Spleen (tissue), 11 donors: ENCODE measurements at regions not wholly inside any gene's neighbourhood (a gene's known extent, or its start where the extent isn't known, plus 50 kb on each side); places are given as distances from the start of the nearest gene placed in this dataset.

Experiments
- DNase-seq: peaks from one replicate; pipeline ENCODE4 v3.0.0-alpha.2; 2020
- H3K27ac ChIP-seq, 8 donors: fragments of 200-600 bp; sonication (generic) in 7 of 8; 1 replicate in 4 of 8; 2 replicates in 4 of 8; pipeline versions ENCODE4 v1.5.0 to v1.8.0; 2016 to 2021; ENCODE audit warnings: inconsistent platforms in 4 of 8, mild to moderate bottlenecking in 4 of 8, moderate library complexity in 1 of 8
- H3K27me3 ChIP-seq, 7 donors: fragments of 200-600 bp; sonication (generic) in 6 of 7; replicated peaks in 1 of 7; 1 replicate in 4 of 7; 2 replicates in 3 of 7; pipeline versions ENCODE4 v1.5.0 to v1.8.0; 2016 to 2021; ENCODE audit warnings: inconsistent platforms in 3 of 7, mild to moderate bottlenecking in 1 of 7
- H3K36me3 ChIP-seq, 6 donors: fragments of 200-600 bp; sonication (generic) in 5 of 6; 1 replicate in 4 of 6; 2 replicates in 2 of 6; pipeline versions ENCODE4 v1.5.0 to v1.8.0; 2016 to 2021; ENCODE audit warnings: inconsistent platforms in 2 of 6
- H3K4me1 ChIP-seq, 6 donors: fragments of 200-600 bp; sonication (generic) in 5 of 6; 1 replicate in 3 of 6; 2 replicates in 3 of 6; pipeline versions ENCODE4 v1.5.0 to v1.8.0; 2016 to 2021; ENCODE audit warnings: inconsistent platforms in 3 of 6
- H3K4me3 ChIP-seq, 8 donors: fragments of 200-600 bp; sonication (generic) in 7 of 8; 1 replicate in 4 of 8; 2 replicates in 4 of 8; pipeline versions ENCODE4 v1.5.0 to v1.8.0; 2016 to 2021; ENCODE audit warnings: inconsistent platforms in 4 of 8, mild to moderate bottlenecking in 4 of 8, moderate library complexity in 2 of 8
- H3K9me3 ChIP-seq, 8 donors: fragments of 200-600 bp; sonication (generic) in 7 of 8; 1 replicate in 4 of 8; 2 replicates in 4 of 8; pipeline versions ENCODE4 v1.5.0 to v1.8.0; 2016 to 2021; ENCODE audit warnings: inconsistent platforms in 4 of 8
- POLR2A ChIP-seq, 3 donors: fragments of 450-650 bp; IDR thresholded peaks; one replicate each; pipeline ENCODE4 v1.5.1; 2017; ENCODE audit warnings: antibody characterized with exemption in 3 of 3, mild to moderate bottlenecking in 1 of 3
- POLR2AphosphoS5 ChIP-seq, 3 donors: sonication (generic); formaldehyde crosslinking; IDR thresholded peaks; one replicate each; pipeline ENCODE4 v1.5.1; 2017; ENCODE audit warnings: antibody characterized with exemption in 3 of 3
- WGBS, 5 donors: extraction: QIAGEN DNeasy Blood & Tissue Kit in 3 of 5; methylation state at CpG; one replicate each; pipeline versions ENCODE4 v1.1.5 to v1.1.7; 2013 to 2018; 5-methylcytosine and 5-hydroxymethylcytosine counted together
- intact Hi-C: fragments of 100-400 bp; cut with DNase I; formaldehyde crosslinking; loops from one replicate; pipeline ENCODE4 v1.15.0; 2023; ENCODE audit warnings: low total_unique reads
- TF ChIP-seq, protein P1 (sequence below), 11 experiments: fragments of 200-600 bp in 7 of 11; fragments of 450-650 bp in 4 of 11; sonication (generic) in 4 of 11; IDR thresholded peaks in 8 of 11; conservative IDR thresholded peaks in 3 of 11; 1 replicate in 7 of 11; 2 replicates in 4 of 11; pipeline versions ENCODE4 v1.4.0 to v1.8.0; 2016 to 2021; ENCODE audit warnings: antibody characterized with exemption in 11 of 11, inconsistent platforms in 4 of 11, mild to moderate bottlenecking in 1 of 11
- donor health status: healthy with polysubstance abuse.
- donor health status: DM: no; HTN: no; CAD: no; lungs with moderate emphysema.
- donor health status: DM: no; HTN: no; CAD: no.
- donor health status: Bipolar disorder and iron deficiency.
- donor health status: healthy.
- donor health status: DM: no; HTN: no; CAD: no.
- donor health status: DM: yes; HTN: yes; CAD: no.

GRCh38 chr3:107236655-107237337 lies 140.4 kb upstream of the CCDC54 start:
- H3K27ac ChIP-seq, result peak overlapping the region in 1 of 8 donors; percentile 5
- intact Hi-C loops, result loop anchor here (10.0 kb wide), 1 partner anchor 1248 kb away; no protein-coding TSS in a partner anchor
- 75 to 86% (median 83%) methylated on average over 4 of the region's 4 CpGs for WGBS, 5 donors

GRCh38 chr3:107238787-107239186 lies 138.5 kb upstream of the CCDC54 start:
- Histone ChIP-seq H3K4me3 (no peak overlapping the region), H3K4me1 (peaks cover 0 to 51% (median 28%) of the 10 kb centered on the region in 6 donors), H3K9me3 (no peaks in the 10 kb centered on the region), H3K27me3 (no peaks in the 10 kb centered on the region), H3K27ac (no peak overlapping the region), H3K36me3 (no peaks in the 10 kb centered on the region)
- 91 to 97% (median 95%) methylated on average over 2 of the region's 2 CpGs for WGBS, 5 donors
- TF ChIP-seq POLR2A (IDR thresholded peaks at IDR 0.05), result no peak
- TF ChIP-seq, protein P1, sequence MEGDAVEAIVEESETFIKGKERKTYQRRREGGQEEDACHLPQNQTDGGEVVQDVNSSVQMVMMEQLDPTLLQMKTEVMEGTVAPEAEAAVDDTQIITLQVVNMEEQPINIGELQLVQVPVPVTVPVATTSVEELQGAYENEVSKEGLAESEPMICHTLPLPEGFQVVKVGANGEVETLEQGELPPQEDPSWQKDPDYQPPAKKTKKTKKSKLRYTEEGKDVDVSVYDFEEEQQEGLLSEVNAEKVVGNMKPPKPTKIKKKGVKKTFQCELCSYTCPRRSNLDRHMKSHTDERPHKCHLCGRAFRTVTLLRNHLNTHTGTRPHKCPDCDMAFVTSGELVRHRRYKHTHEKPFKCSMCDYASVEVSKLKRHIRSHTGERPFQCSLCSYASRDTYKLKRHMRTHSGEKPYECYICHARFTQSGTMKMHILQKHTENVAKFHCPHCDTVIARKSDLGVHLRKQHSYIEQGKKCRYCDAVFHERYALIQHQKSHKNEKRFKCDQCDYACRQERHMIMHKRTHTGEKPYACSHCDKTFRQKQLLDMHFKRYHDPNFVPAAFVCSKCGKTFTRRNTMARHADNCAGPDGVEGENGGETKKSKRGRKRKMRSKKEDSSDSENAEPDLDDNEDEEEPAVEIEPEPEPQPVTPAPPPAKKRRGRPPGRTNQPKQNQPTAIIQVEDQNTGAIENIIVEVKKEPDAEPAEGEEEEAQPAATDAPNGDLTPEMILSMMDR (IDR thresholded peaks at IDR 0.05 in 8 of 11, conservative IDR thresholded peaks at IDR 0.05 in 3 of 11), result no peak
- no peak for TF ChIP-seq POLR2AphosphoS5 (IDR thresholded peaks at IDR 0.05)
- DNase-seq, result no peak
- intact Hi-C loops, result loop anchor here (10.0 kb wide), 1 partner anchor 1246 kb away; no protein-coding TSS in a partner anchor

More at GRCh38 chr3:107236655-107237337, 140.4 kb upstream of the CCDC54 start:
- Histone ChIP-seq H3K9me3 (no peaks in the 10 kb centered on the region), H3K36me3 (no peaks in the 10 kb centered on the region), H3K27me3 (no peaks in the 10 kb centered on the region), H3K4me3 (no peak overlapping the region), H3K4me1 (peaks cover 0 to 39% (median 24%) of the 10 kb centered on the region in 6 donors)
- no peak for DNase-seq
- TF ChIP-seq, protein P1 (IDR thresholded peaks at IDR 0.05 in 8 of 11, conservative IDR thresholded peaks at IDR 0.05 in 3 of 11), result no peak
- TF ChIP-seq POLR2A (IDR thresholded peaks at IDR 0.05) (no peak), POLR2AphosphoS5 (IDR thresholded peaks at IDR 0.05) (no peak)

DNA sequence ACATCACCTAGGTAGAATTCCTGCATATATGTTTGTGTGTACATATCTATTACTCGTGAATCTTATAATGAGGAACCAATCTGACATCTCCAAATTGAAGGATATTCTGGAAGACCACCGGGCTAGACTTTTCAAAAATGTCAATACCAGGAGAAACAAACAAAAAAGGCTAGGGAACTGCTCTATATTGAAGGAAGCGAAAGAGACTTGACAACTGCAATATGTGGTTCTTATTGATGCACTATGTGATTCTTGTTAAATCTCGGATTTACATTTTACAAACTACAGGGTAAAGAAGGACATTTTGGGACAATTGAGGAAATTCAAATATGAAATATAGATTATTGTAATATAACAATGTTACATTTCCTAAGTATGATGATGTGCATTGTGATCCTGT lies 137.5 kb upstream of the CCDC54 start:
- Histone ChIP-seq H3K9me3 (no peaks in the 10 kb centered on the region), H3K4me1 (peaks cover 0 to 51% (median 28%) of the 10 kb centered on the region in 6 donors), H3K27me3 (no peaks in the 10 kb centered on the region), H3K27ac (peak overlapping the region in 2 of 8 donors; percentile 73 to 79), H3K4me3 (peak overlapping the region in 4 of 8 donors; percentile 68 to 95 (median 82)), H3K36me3 (no peaks in the 10 kb centered on the region)
- DNase-seq, result no peak
- no peak for TF ChIP-seq POLR2AphosphoS5 (IDR thresholded peaks at IDR 0.05)
- no peak for TF ChIP-seq POLR2A (IDR thresholded peaks at IDR 0.05)
- TF ChIP-seq, protein P1 (IDR thresholded peaks at IDR 0.05 in 8 of 11, conservative IDR thresholded peaks at IDR 0.05 in 3 of 11), result no peak
- WGBS, 5 donors, result 84 to 94% (median 88%) methylated on average over 4 of the region's 4 CpGs
- intact Hi-C loops, result loop anchor here (10.0 kb wide), 1 partner anchor 1245 kb away; no protein-coding TSS in a partner anchor
